ENCODE measurements at regions not wholly inside any gene's neighbourhood (a gene's known extent, or its start where the extent isn't known, plus 50 kb on each side); places are given as distances from the start of the nearest gene placed in this dataset.

DNA sequence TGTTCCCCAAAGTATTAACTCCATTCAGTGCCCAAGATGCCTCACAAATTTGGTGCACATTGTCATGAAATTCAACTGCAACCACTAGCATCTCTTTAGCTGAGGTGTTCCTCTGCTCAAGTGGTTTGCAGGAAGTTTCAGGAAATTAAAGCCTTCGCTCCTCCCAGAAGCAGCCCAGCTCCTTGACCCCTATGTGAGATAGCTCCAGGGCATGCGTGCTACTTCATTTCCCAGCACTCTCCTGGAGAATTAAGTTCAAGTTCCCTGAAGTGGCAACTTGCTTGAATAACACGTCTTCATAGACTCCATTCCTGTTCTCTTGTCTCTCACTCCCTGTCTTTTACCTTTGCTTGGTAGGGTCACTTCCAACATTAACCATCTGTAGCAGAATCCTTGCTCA lies 750.3 kb downstream of the REEP3 start:
- TF ChIP-seq SUZ12 (IDR thresholded peaks at IDR 0.05; ENCODE audit: extremely low read depth, insufficient read depth, insufficient read length) (no peak), YY1 (IDR thresholded peaks at IDR 0.05; ENCODE audit: insufficient read depth, insufficient read length) (no peak)

Measured in NT2/D1 (cell line).